ENCODE measurements at regions not wholly inside any gene's neighbourhood (a gene's known extent, or its start where the extent isn't known, plus 50 kb on each side); places are given as distances from the start of the nearest gene placed in this dataset.

DNA sequence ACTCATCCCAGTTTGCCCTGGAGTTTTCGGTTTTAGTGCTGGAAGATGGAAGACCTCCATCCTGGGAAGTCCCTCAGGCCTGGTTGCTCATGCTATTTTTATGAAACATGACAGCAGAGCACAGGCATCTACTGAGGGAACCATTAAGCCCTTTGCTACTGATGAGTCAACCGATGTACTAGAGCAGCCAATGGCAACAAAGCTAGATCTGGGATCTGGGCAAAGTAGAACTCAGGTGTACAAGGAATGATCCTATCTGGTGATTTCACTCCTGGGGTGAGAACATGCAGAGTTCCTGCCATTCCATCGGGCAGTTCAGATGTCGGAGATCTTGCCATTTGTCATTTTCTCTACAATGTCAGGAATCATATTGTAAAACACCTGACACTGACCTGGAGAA is 166.2 kb upstream of the NSMCE3 start:
- TF ChIP-seq, protein P1, sequence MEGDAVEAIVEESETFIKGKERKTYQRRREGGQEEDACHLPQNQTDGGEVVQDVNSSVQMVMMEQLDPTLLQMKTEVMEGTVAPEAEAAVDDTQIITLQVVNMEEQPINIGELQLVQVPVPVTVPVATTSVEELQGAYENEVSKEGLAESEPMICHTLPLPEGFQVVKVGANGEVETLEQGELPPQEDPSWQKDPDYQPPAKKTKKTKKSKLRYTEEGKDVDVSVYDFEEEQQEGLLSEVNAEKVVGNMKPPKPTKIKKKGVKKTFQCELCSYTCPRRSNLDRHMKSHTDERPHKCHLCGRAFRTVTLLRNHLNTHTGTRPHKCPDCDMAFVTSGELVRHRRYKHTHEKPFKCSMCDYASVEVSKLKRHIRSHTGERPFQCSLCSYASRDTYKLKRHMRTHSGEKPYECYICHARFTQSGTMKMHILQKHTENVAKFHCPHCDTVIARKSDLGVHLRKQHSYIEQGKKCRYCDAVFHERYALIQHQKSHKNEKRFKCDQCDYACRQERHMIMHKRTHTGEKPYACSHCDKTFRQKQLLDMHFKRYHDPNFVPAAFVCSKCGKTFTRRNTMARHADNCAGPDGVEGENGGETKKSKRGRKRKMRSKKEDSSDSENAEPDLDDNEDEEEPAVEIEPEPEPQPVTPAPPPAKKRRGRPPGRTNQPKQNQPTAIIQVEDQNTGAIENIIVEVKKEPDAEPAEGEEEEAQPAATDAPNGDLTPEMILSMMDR (IDR thresholded peaks at IDR 0.05) = no peak
- TF ChIP-seq POLR2A (IDR thresholded peaks at IDR 0.05) = no peak
